ENCODE measurements at regions not wholly inside any gene's neighbourhood (a gene's known extent, or its start where the extent isn't known, plus 50 kb on each side); places are given as distances from the start of the nearest gene placed in this dataset.
A peak's percentile ranks its signal among the peaks of the same experiment; 100 is the strongest.
"Not testable (repeated sequence)": the region's sequence is repeated elsewhere in the genome, so short reads cannot be mapped to it uniquely, and the experiment has no call there.

GRCh38 chr5:122515210-122515609, 203.2 kb downstream of the SNCAIP start:
- H3K23me2 ChIP-seq (ENCODE audit: insufficient read length, low read depth, low read length, poor library complexity, severe bottlenecking); H2AFZ ChIP-seq (ENCODE audit: low read length); H3K18ac ChIP-seq (ENCODE audit: insufficient read length, low read depth, low read length); H3K4me2 ChIP-seq (ENCODE audit: insufficient read depth, insufficient read length, low read length); H2BK120ac ChIP-seq (ENCODE audit: low read depth, low read length, poor library complexity, severe bottlenecking); H3K27me3 ChIP-seq (ENCODE audit: insufficient read depth, low read length); H3K9me3 Mint-ChIP-seq; H3K27me3 Mint-ChIP-seq (ENCODE audit: low read depth); H3K4me1 ChIP-seq (ENCODE audit: insufficient read depth, low read length); H2BK20ac ChIP-seq (ENCODE audit: low read depth, low read length, poor library complexity, severe bottlenecking); H3T11ph ChIP-seq (ENCODE audit: low read length); H3K79me2 ChIP-seq (ENCODE audit: insufficient read depth, low read length); H3K36me3 Mint-ChIP-seq (ENCODE audit: insufficient read depth in 1 of 3, low read depth in 3 of 3); H2BK12ac ChIP-seq (ENCODE audit: insufficient read length, low read depth, low read length); H2AK5ac ChIP-seq (ENCODE audit: insufficient read length, low read length); H3K9me3 ChIP-seq (ENCODE audit: control insufficient read depth, low read depth, low read length); H3K79me1 ChIP-seq (ENCODE audit: insufficient read depth, low read depth, low read length, poor library complexity, severe bottlenecking); H4K8ac ChIP-seq (replicated peaks; ENCODE audit: insufficient read length, low read depth, low read length); H3K4ac ChIP-seq (ENCODE audit: low read depth, low read length); H4K5ac ChIP-seq (ENCODE audit: insufficient read length, low read depth, low read length); DNase-seq; H4K20me1 ChIP-seq (ENCODE audit: control insufficient read depth, insufficient read depth, insufficient read length); H3K14ac ChIP-seq (ENCODE audit: insufficient read depth, low read length); H2BK5ac ChIP-seq (ENCODE audit: insufficient read length, low read length); H4K91ac ChIP-seq (ENCODE audit: insufficient read length, low read depth, low read length); H3K9ac ChIP-seq (ENCODE audit: extremely low read depth, insufficient read length, low read length); H3K56ac ChIP-seq (ENCODE audit: insufficient read length, low read depth, low read length); H3K27ac ChIP-seq (ENCODE audit: insufficient read length, low read depth, low read length); H3K23ac ChIP-seq (ENCODE audit: insufficient read length, low read depth, low read length); H2BK15ac ChIP-seq (ENCODE audit: low read depth, low read length): not testable (repeated sequence)
- WGBS (ENCODE audit: extremely low coverage, insufficient read length, low lambda C conversion rate), result no CpG with 5 or more reads among the region's 23 CpGs
- H3K27ac Mint-ChIP-seq, result peak overlapping the region in 1 of 3 experiments; percentile 70; a peak in 2 of 7 replicates
- peak overlapping the region in 1 of 2 experiments; percentile 43; a peak in 2 of 5 replicates for H3K4me3 Mint-ChIP-seq
- peaks cover 12 to 13% of the 10 kb centered on the region in 2 experiments for H3K4me1 Mint-ChIP-seq

All from H9 (cell line).